MM.1S (cell line): ENCODE measurements at regions not wholly inside any gene's neighbourhood (a gene's known extent, or its start where the extent isn't known, plus 50 kb on each side); places are given as distances from the start of the nearest gene placed in this dataset.
"Not testable (repeated sequence)": the region's sequence is repeated elsewhere in the genome, so short reads cannot be mapped to it uniquely, and the experiment has no call there.

ENCODE experiments used
- DNase-seq: peaks from one replicate; pipeline ENCODE4 v3.0.0-alpha.2; 2015
- H2AFZ ChIP-seq: fragments of 300-600 bp; sonication (generic); 2 replicates; pipeline ENCODE4 v1.6.0; 2016; ENCODE audit warnings: antibody characterized with exemption, low read length
- H3F3A ChIP-seq: fragments of 300-600 bp; sonication (generic); 2 replicates; pipeline ENCODE4 v1.6.1; 2016; ENCODE audit warnings: mild to moderate bottlenecking, antibody characterized with exemption, low read length, moderate library complexity, mixed read lengths; ENCODE audit not compliant: insufficient read depth
- H3K27ac ChIP-seq: fragments of 300-600 bp; sonication (generic); 2 replicates; pipeline ENCODE4 v1.5.1; 2016; ENCODE audit warnings: mild to moderate bottlenecking, low read length
- H3K27me3 ChIP-seq: fragments of 300-600 bp; sonication (generic); replicated peaks from 2 replicates; pipeline ENCODE4 v1.6.0; 2016; ENCODE audit warnings: low read length; ENCODE audit not compliant: insufficient read depth
- H3K36me3 ChIP-seq: fragments of 300-600 bp; sonication (generic); replicated peaks from 2 replicates; pipeline ENCODE4 v1.6.1; 2016; ENCODE audit warnings: mild to moderate bottlenecking, low read length, mixed read lengths; ENCODE audit not compliant: insufficient read depth
- H3K4me1 ChIP-seq: fragments of 300-600 bp; sonication (generic); 2 replicates; pipeline ENCODE4 v1.6.1; 2016; ENCODE audit warnings: low read length, mixed read lengths
- H3K4me2 ChIP-seq: fragments of 300-600 bp; sonication (generic); 2 replicates; pipeline ENCODE4 v1.6.0; 2016; ENCODE audit warnings: low read depth, low read length
- H3K4me3 ChIP-seq: fragments of 300-600 bp; sonication (generic); 2 replicates; pipeline ENCODE4 v1.5.1; 2016; ENCODE audit warnings: low read length, mixed read lengths
- H3K79me2 ChIP-seq: fragments of 300-600 bp; sonication (generic); 2 replicates; pipeline ENCODE4 v1.6.1; 2016; ENCODE audit warnings: mixed run types, low read length, mixed read lengths
- H3K9ac ChIP-seq: fragments of 300-600 bp; sonication (generic); 2 replicates; pipeline ENCODE4 v1.6.1; 2016; ENCODE audit warnings: low read length, mixed read lengths
- H3K9me2 ChIP-seq: fragments of 300-600 bp; sonication (generic); replicated peaks from 2 replicates; pipeline ENCODE4 v1.6.1; 2016; ENCODE audit warnings: mild to moderate bottlenecking, low read length, mixed read lengths; ENCODE audit not compliant: insufficient read depth
- H3K9me3 ChIP-seq: fragments of 300-600 bp; sonication (generic); replicated peaks from 2 replicates; pipeline ENCODE4 v1.6.1; 2016; ENCODE audit warnings: mild to moderate bottlenecking, low read length, mixed read lengths; ENCODE audit not compliant: insufficient read depth
- H4K20me1 ChIP-seq: fragments of 300-600 bp; sonication (generic); 2 replicates; pipeline ENCODE4 v1.6.1; 2016; ENCODE audit warnings: mild to moderate bottlenecking, low read length, moderate library complexity, mixed read lengths; ENCODE audit not compliant: insufficient read depth
- CTCF ChIP-seq: fragments of 300-600 bp; sonication (generic); IDR thresholded peaks from 2 replicates; pipeline ENCODE4 v1.5.1; 2016; ENCODE audit warnings: antibody characterized with exemption, low read length, mixed read lengths
- EZH2 ChIP-seq: fragments of 300-600 bp; sonication (generic); optimal IDR thresholded peaks from 2 replicates; pipeline ENCODE3; 2017; ENCODE audit warnings: low read depth, mild to moderate bottlenecking, antibody characterized with exemption, low read length, mixed read lengths
- EZH2phosphoT487 ChIP-seq: fragments of 300-600 bp; sonication (generic); IDR thresholded peaks from 2 replicates; pipeline ENCODE4 v1.6.1; 2018; ENCODE audit warnings: antibody characterized with exemption, low read length

GRCh38 chr4:158122501-158122900, 50.3 kb downstream of the GASK1B start:
- Histone ChIP-seq H3K27ac (no peak overlapping the region), H3K4me3 (no peak overlapping the region), H3K79me2 (no peaks in the 10 kb centered on the region), H3K4me2 (no peak overlapping the region), H2AFZ (no peak overlapping the region), H3K9ac (no peak overlapping the region), H3K9me3 (no peaks in the 10 kb centered on the region), H3K36me3 (no peaks in the 10 kb centered on the region), H3K9me2 (no peaks in the 10 kb centered on the region), H3K4me1 (no peaks in the 10 kb centered on the region), H4K20me1 (no peaks in the 10 kb centered on the region), H3F3A (no peaks in the 10 kb centered on the region), H3K27me3 (no peaks in the 10 kb centered on the region)
- TF ChIP-seq EZH2 (no peak), EZH2phosphoT487 (no peak), CTCF (no peak)
- no peak for DNase-seq

DNA sequence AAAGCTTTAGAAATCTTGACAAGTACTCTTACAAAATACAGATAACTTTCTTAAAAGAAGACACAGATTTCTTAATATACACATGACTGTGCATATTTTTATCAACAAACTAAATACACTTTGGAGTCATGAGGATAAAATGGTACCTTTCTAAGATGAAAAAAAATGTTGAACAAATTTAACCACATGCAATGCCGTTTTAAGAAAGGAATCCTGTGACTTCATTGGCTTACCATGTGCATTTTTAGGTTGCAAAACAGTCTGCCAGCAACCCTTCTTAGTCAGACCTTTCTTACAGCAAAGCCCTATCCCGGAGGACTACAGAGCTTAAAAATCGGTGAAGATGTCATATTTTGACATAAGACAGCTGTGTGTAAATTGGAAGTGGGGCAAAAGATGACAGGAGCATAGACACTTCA, 51.7 kb downstream of the GASK1B start:
- Histone ChIP-seq H3K9ac (no peak overlapping the region), H2AFZ (no peak overlapping the region), H3K36me3 (no peaks in the 10 kb centered on the region), H3K4me1 (no peaks in the 10 kb centered on the region), H3K79me2 (no peaks in the 10 kb centered on the region), H3K9me2 (no peaks in the 10 kb centered on the region), H3K4me3 (no peak overlapping the region), H4K20me1 (no peaks in the 10 kb centered on the region), H3K27me3 (no peaks in the 10 kb centered on the region), H3K4me2 (no peak overlapping the region), H3F3A (no peaks in the 10 kb centered on the region), H3K9me3 (no peaks in the 10 kb centered on the region), H3K27ac (no peak overlapping the region)
- DNase-seq = no peak
- TF ChIP-seq EZH2phosphoT487 (no peak), CTCF (no peak), EZH2 (no peak)

GRCh38 chr4:158120645-158121151, 52.1 kb downstream of the GASK1B start:
- not testable (repeated sequence) for H3K79me2 ChIP-seq, H3K4me3 ChIP-seq, DNase-seq, H3K9ac ChIP-seq, H3K9me2 ChIP-seq, H3K36me3 ChIP-seq, H3K27ac ChIP-seq, H2AFZ ChIP-seq, H3K4me2 ChIP-seq, H3K9me3 ChIP-seq, H4K20me1 ChIP-seq, H3K4me1 ChIP-seq, H3K27me3 ChIP-seq, H3F3A ChIP-seq

- Histone ChIP-seq H2AFZ (no peak overlapping the region), H3K27me3 (no peaks in the 10 kb centered on the region), H3K27ac (no peak overlapping the region), H3K4me3 (no peak overlapping the region), H3F3A (no peaks in the 10 kb centered on the region), H3K9me2 (no peaks in the 10 kb centered on the region), H3K79me2 (no peaks in the 10 kb centered on the region), H3K9me3 (no peaks in the 10 kb centered on the region), H4K20me1 (no peaks in the 10 kb centered on the region), H3K36me3 (no peaks in the 10 kb centered on the region), H3K9ac (no peak overlapping the region), H3K4me1 (no peaks in the 10 kb centered on the region), H3K4me2 (no peak overlapping the region)
- no peak for DNase-seq
- TF ChIP-seq CTCF (no peak), EZH2 (no peak), EZH2phosphoT487 (no peak)
Observed at GRCh38 chr4:158112611-158113010, 60.2 kb downstream of the GASK1B start.
